ENCODE measurements at regions not wholly inside any gene's neighbourhood (a gene's known extent, or its start where the extent isn't known, plus 50 kb on each side); places are given as distances from the start of the nearest gene placed in this dataset.
"Not testable (repeated sequence)": the region's sequence is repeated elsewhere in the genome, so short reads cannot be mapped to it uniquely, and the experiment has no call there.

GRCh38 chr14:38559711-38560110, 303.8 kb upstream of the CLEC14A start:
- Histone ChIP-seq H3K27me3 (ENCODE audit: low read depth) (no peaks in the 10 kb centered on the region), H3K9me3 (peaks cover 20% of the 10 kb centered on the region), H3K4me1 (no peaks in the 10 kb centered on the region), H3K27ac (no peak overlapping the region), H3K36me3 (no peaks in the 10 kb centered on the region), H3K4me3 (no peak overlapping the region)
- DNase-seq (no peak), ATAC-seq (no peak)
- intact Hi-C loops (cut with DNase I): no loop called here
- TF ChIP-seq CTCF (IDR thresholded peaks at IDR 0.05): no peak

- intact Hi-C loops (cut with DNase I); H3K27me3 ChIP-seq (ENCODE audit: low read depth); ATAC-seq: not testable (repeated sequence)
Observed at GRCh38 chr14:38557391-38557790, 301.5 kb upstream of the CLEC14A start.

GRCh38 chr14:38556252-38556651, 300.4 kb upstream of the CLEC14A start:
- H3K27me3 ChIP-seq (ENCODE audit: low read depth): no peaks in the 10 kb centered on the region
- H3K27ac ChIP-seq: no peak overlapping the region
- no peaks in the 10 kb centered on the region for H3K4me1 ChIP-seq
- DNase-seq (no peak), ATAC-seq (no peak)
- intact Hi-C loops (cut with DNase I): no loop called here
- no peaks in the 10 kb centered on the region for H3K36me3 ChIP-seq
- peaks cover 8% of the 10 kb centered on the region for H3K9me3 ChIP-seq
- TF ChIP-seq CTCF (IDR thresholded peaks at IDR 0.05): no peak
- H3K4me3 ChIP-seq: no peak overlapping the region

More at GRCh38 chr14:38557391-38557790, 301.5 kb upstream of the CLEC14A start:
- not testable (repeated sequence) for H3K9me3 ChIP-seq, DNase-seq, H3K4me1 ChIP-seq, H3K27ac ChIP-seq, H3K4me3 ChIP-seq, H3K36me3 ChIP-seq

GRCh38 chr14:38554026-38554425, 298.1 kb upstream of the CLEC14A start:
- no peaks in the 10 kb centered on the region for H3K9me3 ChIP-seq

GRCh38 chr14:38553586-38553985, 297.7 kb upstream of the CLEC14A start:
- Histone ChIP-seq H3K27ac (no peak overlapping the region), H3K4me1 (no peaks in the 10 kb centered on the region), H3K27me3 (ENCODE audit: low read depth) (no peaks in the 10 kb centered on the region), H3K36me3 (no peaks in the 10 kb centered on the region), H3K9me3 (no peaks in the 10 kb centered on the region), H3K4me3 (no peak overlapping the region)
- TF ChIP-seq CTCF (IDR thresholded peaks at IDR 0.05): no peak
- intact Hi-C loops (cut with DNase I): no loop called here
- ATAC-seq: no peak
- no peak for DNase-seq

More at GRCh38 chr14:38554026-38554425, 298.1 kb upstream of the CLEC14A start:
- Histone ChIP-seq H3K4me3 (no peak overlapping the region), H3K27ac (no peak overlapping the region), H3K27me3 (ENCODE audit: low read depth) (no peaks in the 10 kb centered on the region), H3K4me1 (no peaks in the 10 kb centered on the region), H3K36me3 (no peaks in the 10 kb centered on the region)
- intact Hi-C loops (cut with DNase I): no loop called here
- DNase-seq (no peak), ATAC-seq (no peak)
- TF ChIP-seq CTCF (IDR thresholded peaks at IDR 0.05): no peak

- Histone ChIP-seq H3K9me3 (no peaks in the 10 kb centered on the region), H3K27me3 (ENCODE audit: low read depth) (no peaks in the 10 kb centered on the region), H3K27ac (no peak overlapping the region), H3K36me3 (no peaks in the 10 kb centered on the region), H3K4me3 (no peak overlapping the region), H3K4me1 (no peaks in the 10 kb centered on the region)
- TF ChIP-seq CTCF (IDR thresholded peaks at IDR 0.05): no peak
- DNase-seq: no peak
- no peak for ATAC-seq
- intact Hi-C loops (cut with DNase I): no loop called here
Observed at GRCh38 chr14:38549564-38549963, 293.7 kb upstream of the CLEC14A start.
